ENCODE measurements at regions not wholly inside any gene's neighbourhood (a gene's known extent, or its start where the extent isn't known, plus 50 kb on each side); places are given as distances from the start of the nearest gene placed in this dataset.
"Not testable (repeated sequence)": the region's sequence is repeated elsewhere in the genome, so short reads cannot be mapped to it uniquely, and the experiment has no call there.

- Histone ChIP-seq H3K9me3 (ENCODE audit: insufficient read depth, low read depth, low read length) (no peaks in the 10 kb centered on the region), H3K9ac (ENCODE audit: low read depth, low read length) (peak overlapping the region; percentile 66; the same call in 1 of the 2 replicates), H3K27me3 (ENCODE audit: insufficient read depth, low read length) (no peaks in the 10 kb centered on the region), H3K4me1 (ENCODE audit: insufficient read depth, low read length) (peaks cover 47% of the 10 kb centered on the region), H3K4me3 (ENCODE audit: low read length) (peak overlapping the region; percentile 55), H3K27ac (ENCODE audit: low read length) (peak overlapping the region; percentile 88), H3K36me3 (ENCODE audit: insufficient read depth, low read depth, low read length) (no peaks in the 10 kb centered on the region)
These were observed 167.6 kb downstream of the AKR1D1 start for GRCh38 chr7:138243836-138244235.

- Histone ChIP-seq H3K27ac (ENCODE audit: low read length) (peak overlapping the region; percentile 96), H3K9me3 (ENCODE audit: insufficient read depth, low read depth, low read length) (no peaks in the 10 kb centered on the region), H3K27me3 (ENCODE audit: insufficient read depth, low read length) (no peaks in the 10 kb centered on the region), H3K4me1 (ENCODE audit: insufficient read depth, low read length) (peaks cover 47% of the 10 kb centered on the region), H3K36me3 (ENCODE audit: insufficient read depth, low read depth, low read length) (no peaks in the 10 kb centered on the region), H3K9ac (ENCODE audit: low read depth, low read length) (peak overlapping the region; percentile 55; the same call in 1 of the 2 replicates), H3K4me3 (ENCODE audit: low read length) (no peak overlapping the region)
These were observed 168.3 kb downstream of the AKR1D1 start for GRCh38 chr7:138244606-138245005.

GRCh38 chr7:138245216-138245615, 169.0 kb downstream of the AKR1D1 start:
- Histone ChIP-seq H3K27me3 (ENCODE audit: insufficient read depth, low read length) (no peaks in the 10 kb centered on the region), H3K27ac (ENCODE audit: low read length) (peak overlapping the region; percentile 96), H3K4me3 (ENCODE audit: low read length) (no peak overlapping the region), H3K36me3 (ENCODE audit: insufficient read depth, low read depth, low read length) (no peaks in the 10 kb centered on the region), H3K4me1 (ENCODE audit: insufficient read depth, low read length) (peaks cover 47% of the 10 kb centered on the region), H3K9me3 (ENCODE audit: insufficient read depth, low read depth, low read length) (no peaks in the 10 kb centered on the region), H3K9ac (ENCODE audit: low read depth, low read length) (peak overlapping the region; percentile 55; the same call in 1 of the 2 replicates)

GRCh38 chr7:138245682-138246081, 169.4 kb downstream of the AKR1D1 start:
- Histone ChIP-seq H3K4me3 (ENCODE audit: low read length) (no peak overlapping the region), H3K36me3 (ENCODE audit: insufficient read depth, low read depth, low read length) (no peaks in the 10 kb centered on the region), H3K9ac (ENCODE audit: low read depth, low read length) (peak overlapping the region; percentile 55; the same call in 1 of the 2 replicates), H3K27ac (ENCODE audit: low read length) (peak overlapping the region; percentile 96), H3K4me1 (ENCODE audit: insufficient read depth, low read length) (peaks cover 47% of the 10 kb centered on the region), H3K9me3 (ENCODE audit: insufficient read depth, low read depth, low read length) (no peaks in the 10 kb centered on the region), H3K27me3 (ENCODE audit: insufficient read depth, low read length) (no peaks in the 10 kb centered on the region)

GRCh38 chr7:138246428-138246827, 170.2 kb downstream of the AKR1D1 start:
- H3K27ac ChIP-seq (ENCODE audit: low read length), result peak overlapping the region; percentile 96
- peak overlapping the region; percentile 55; the same call in 1 of the 2 replicates for H3K9ac ChIP-seq (ENCODE audit: low read depth, low read length)

GRCh38 chr7:138247081-138247480, 170.8 kb downstream of the AKR1D1 start:
- Histone ChIP-seq H3K36me3 (ENCODE audit: insufficient read depth, low read depth, low read length) (no peaks in the 10 kb centered on the region), H3K9me3 (ENCODE audit: insufficient read depth, low read depth, low read length) (no peaks in the 10 kb centered on the region), H3K27ac (ENCODE audit: low read length) (peak overlapping the region; percentile 96), H3K9ac (ENCODE audit: low read depth, low read length) (peak overlapping the region; percentile 55; the same call in 1 of the 2 replicates), H3K27me3 (ENCODE audit: insufficient read depth, low read length) (no peaks in the 10 kb centered on the region), H3K4me3 (ENCODE audit: low read length) (no peak overlapping the region), H3K4me1 (ENCODE audit: insufficient read depth, low read length) (peaks cover 47% of the 10 kb centered on the region)

More at GRCh38 chr7:138246428-138246827, 170.2 kb downstream of the AKR1D1 start:
- H3K4me1 ChIP-seq (ENCODE audit: insufficient read depth, low read length), result peaks cover 47% of the 10 kb centered on the region
- H3K4me3 ChIP-seq (ENCODE audit: low read length), result no peak overlapping the region
- no peaks in the 10 kb centered on the region for H3K36me3 ChIP-seq (ENCODE audit: insufficient read depth, low read depth, low read length)
- H3K27me3 ChIP-seq (ENCODE audit: insufficient read depth, low read length), result no peaks in the 10 kb centered on the region
- H3K9me3 ChIP-seq (ENCODE audit: insufficient read depth, low read depth, low read length), result no peaks in the 10 kb centered on the region

GRCh38 chr7:138247568-138248333, 171.5 kb downstream of the AKR1D1 start:
- Histone ChIP-seq H3K9ac (ENCODE audit: low read depth, low read length) (peak overlapping the region; percentile 55; the same call in 1 of the 2 replicates), H3K36me3 (ENCODE audit: insufficient read depth, low read depth, low read length) (no peaks in the 10 kb centered on the region), H3K27ac (ENCODE audit: low read length) (peak overlapping the region; percentile 96), H3K9me3 (ENCODE audit: insufficient read depth, low read depth, low read length) (no peaks in the 10 kb centered on the region), H3K4me3 (ENCODE audit: low read length) (no peak overlapping the region), H3K27me3 (ENCODE audit: insufficient read depth, low read length) (no peaks in the 10 kb centered on the region), H3K4me1 (ENCODE audit: insufficient read depth, low read length) (peaks cover 46% of the 10 kb centered on the region)

- H3K4me1 ChIP-seq (ENCODE audit: insufficient read depth, low read length), result peaks cover 40% of the 10 kb centered on the region
- H3K27me3 ChIP-seq (ENCODE audit: insufficient read depth, low read length), result no peaks in the 10 kb centered on the region
- H3K9me3 ChIP-seq (ENCODE audit: insufficient read depth, low read depth, low read length), result no peaks in the 10 kb centered on the region
- no peak overlapping the region for H3K9ac ChIP-seq (ENCODE audit: low read depth, low read length)
- no peaks in the 10 kb centered on the region for H3K36me3 ChIP-seq (ENCODE audit: insufficient read depth, low read depth, low read length)
- no peak overlapping the region for H3K27ac ChIP-seq (ENCODE audit: low read length)
- no peak overlapping the region for H3K4me3 ChIP-seq (ENCODE audit: low read length)
These were observed 172.3 kb downstream of the AKR1D1 start for GRCh38 chr7:138248609-138249008.

GRCh38 chr7:138249975-138250374, 173.7 kb downstream of the AKR1D1 start:
- Histone ChIP-seq H3K4me1 (ENCODE audit: insufficient read depth, low read length) (peaks cover 31% of the 10 kb centered on the region), H3K27ac (ENCODE audit: low read length) (no peak overlapping the region), H3K9ac (ENCODE audit: low read depth, low read length) (no peak overlapping the region), H3K36me3 (ENCODE audit: insufficient read depth, low read depth, low read length) (no peaks in the 10 kb centered on the region), H3K9me3 (ENCODE audit: insufficient read depth, low read depth, low read length) (no peaks in the 10 kb centered on the region; the same call in 1 of the 2 replicates), H3K4me3 (ENCODE audit: low read length) (no peak overlapping the region), H3K27me3 (ENCODE audit: insufficient read depth, low read length) (no peaks in the 10 kb centered on the region)

GRCh38 chr7:138252666-138253065, 176.4 kb downstream of the AKR1D1 start:
- H3K4me3 ChIP-seq (ENCODE audit: low read length); H3K9ac ChIP-seq (ENCODE audit: low read depth, low read length); H3K27ac ChIP-seq (ENCODE audit: low read length); H3K27me3 ChIP-seq (ENCODE audit: insufficient read depth, low read length); H3K9me3 ChIP-seq (ENCODE audit: insufficient read depth, low read depth, low read length); H3K4me1 ChIP-seq (ENCODE audit: insufficient read depth, low read length); H3K36me3 ChIP-seq (ENCODE audit: insufficient read depth, low read depth, low read length): not testable (repeated sequence)

GRCh38 chr7:138254444-138254843, 178.2 kb downstream of the AKR1D1 start:
- Histone ChIP-seq H3K4me1 (ENCODE audit: insufficient read depth, low read length) (peaks cover 8% of the 10 kb centered on the region; the same call in 1 of the 2 replicates), H3K9me3 (ENCODE audit: insufficient read depth, low read depth, low read length) (peaks cover 7% of the 10 kb centered on the region), H3K36me3 (ENCODE audit: insufficient read depth, low read depth, low read length) (no peaks in the 10 kb centered on the region), H3K4me3 (ENCODE audit: low read length) (no peak overlapping the region), H3K9ac (ENCODE audit: low read depth, low read length) (no peak overlapping the region), H3K27me3 (ENCODE audit: insufficient read depth, low read length) (no peaks in the 10 kb centered on the region), H3K27ac (ENCODE audit: low read length) (no peak overlapping the region)

Measured in iPS-20b (cell line).